Prostate gland (tissue), 2 donors: ENCODE measurements at regions not wholly inside any gene's neighbourhood (a gene's known extent, or its start where the extent isn't known, plus 50 kb on each side); places are given as distances from the start of the nearest gene placed in this dataset.

ENCODE experiments used
- CTCF ChIP-seq, 4 experiments: fragments of 200-600 bp in 2 of 4; fragments of 450-650 bp in 2 of 4; sonication (generic) in 2 of 4; IDR thresholded peaks; 1 replicate in 3 of 4; 2 replicates in 1 of 4; pipeline ENCODE4 v1.5.1; 2016 to 2019; ENCODE audit warnings: antibody characterized with exemption in 4 of 4, mild to moderate bottlenecking in 2 of 4, moderate library complexity in 2 of 4
- POLR2AphosphoS5 ChIP-seq: sonication (generic); formaldehyde crosslinking; IDR thresholded peaks from one replicate; pipeline ENCODE4 v1.6.1; 2017; ENCODE audit warnings: antibody characterized with exemption

GRCh38 chr3:192005989-192006388 is 545.0 kb downstream of the PYDC2 start:
- no peak for TF ChIP-seq CTCF (IDR thresholded peaks at IDR 0.05)
- TF ChIP-seq POLR2AphosphoS5: peak; percentile 92
